HG03521 (cell line): ENCODE measurements at regions not wholly inside any gene's neighbourhood (a gene's known extent, or its start where the extent isn't known, plus 50 kb on each side); places are given as distances from the start of the nearest gene placed in this dataset.
"Not testable (repeated sequence)": the region's sequence is repeated elsewhere in the genome, so short reads cannot be mapped to it uniquely, and the experiment has no call there.

ENCODE experiments used
- ATAC-seq: cut with Tn5 transposase; IDR thresholded peaks from one replicate; pipeline ENCODE4 v1.9.1; 2021; ENCODE audit warnings: mild to moderate bottlenecking, moderate library complexity; ENCODE audit not compliant: unreplicated experiment

DNA sequence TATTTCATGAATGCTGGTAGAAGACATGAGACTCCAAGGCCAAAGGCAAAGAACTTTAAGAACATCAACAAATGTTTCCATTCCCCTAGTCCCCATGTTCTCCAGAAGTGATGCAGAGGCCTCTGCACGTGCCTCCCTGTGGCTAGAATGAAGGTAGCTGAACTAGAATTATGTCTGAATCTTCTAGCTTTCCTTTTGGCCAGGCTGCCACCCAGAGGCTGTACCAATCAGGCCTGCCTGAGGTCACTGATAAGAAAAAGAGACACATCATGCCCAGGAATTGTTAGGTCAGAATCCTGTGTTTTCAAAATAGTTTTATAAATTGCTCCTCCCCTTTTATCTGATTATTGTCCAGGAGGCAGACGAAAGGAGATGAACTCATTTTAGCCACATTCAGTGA, 188.0 kb upstream of the SLC16A7 start:
- ATAC-seq: no peak

DNA sequence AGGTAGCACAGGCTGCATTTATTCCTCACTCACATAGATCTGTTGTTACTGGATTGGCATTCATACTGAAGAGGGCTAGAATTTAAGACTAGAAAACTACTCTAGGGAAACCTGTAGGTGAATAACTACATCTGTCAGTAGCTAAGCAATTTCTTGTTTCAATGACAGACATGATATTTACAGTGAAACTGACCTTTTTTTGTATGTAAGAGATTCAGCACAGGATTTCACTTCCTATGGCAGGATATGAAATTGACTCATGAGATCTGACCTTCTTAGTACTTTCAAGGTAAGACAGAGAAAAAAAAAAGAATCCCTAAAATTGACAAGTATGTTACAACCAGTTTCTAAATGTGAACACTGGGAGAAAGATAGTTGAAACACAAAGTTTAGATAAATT, 189.8 kb upstream of the SLC16A7 start:
- no peak for ATAC-seq

DNA sequence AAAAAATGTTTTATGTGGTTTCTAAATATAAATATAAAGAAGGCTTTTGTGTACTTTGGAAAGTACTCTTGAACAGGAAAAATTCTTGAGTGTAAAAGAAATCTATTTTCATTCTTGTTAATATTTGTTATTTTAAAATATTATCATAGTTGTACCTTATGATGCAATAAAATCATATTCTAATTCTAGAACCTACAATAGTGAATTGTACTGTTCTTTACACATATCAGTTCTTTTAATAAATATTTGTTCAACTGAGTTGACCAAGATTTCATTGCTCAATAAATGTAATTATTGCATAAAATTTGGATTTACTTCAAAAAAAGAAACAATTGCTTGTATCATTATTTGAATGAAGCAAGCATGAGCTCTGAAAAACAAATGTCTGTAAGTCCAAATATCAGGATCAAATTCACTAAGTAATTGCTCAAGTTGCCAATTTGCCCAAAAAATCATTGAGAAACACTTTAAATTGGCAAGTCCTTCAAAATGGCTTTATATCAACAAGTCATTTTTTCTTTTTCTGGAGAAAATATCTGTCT, 191.6 kb upstream of the SLC16A7 start:
- no peak for ATAC-seq

DNA sequence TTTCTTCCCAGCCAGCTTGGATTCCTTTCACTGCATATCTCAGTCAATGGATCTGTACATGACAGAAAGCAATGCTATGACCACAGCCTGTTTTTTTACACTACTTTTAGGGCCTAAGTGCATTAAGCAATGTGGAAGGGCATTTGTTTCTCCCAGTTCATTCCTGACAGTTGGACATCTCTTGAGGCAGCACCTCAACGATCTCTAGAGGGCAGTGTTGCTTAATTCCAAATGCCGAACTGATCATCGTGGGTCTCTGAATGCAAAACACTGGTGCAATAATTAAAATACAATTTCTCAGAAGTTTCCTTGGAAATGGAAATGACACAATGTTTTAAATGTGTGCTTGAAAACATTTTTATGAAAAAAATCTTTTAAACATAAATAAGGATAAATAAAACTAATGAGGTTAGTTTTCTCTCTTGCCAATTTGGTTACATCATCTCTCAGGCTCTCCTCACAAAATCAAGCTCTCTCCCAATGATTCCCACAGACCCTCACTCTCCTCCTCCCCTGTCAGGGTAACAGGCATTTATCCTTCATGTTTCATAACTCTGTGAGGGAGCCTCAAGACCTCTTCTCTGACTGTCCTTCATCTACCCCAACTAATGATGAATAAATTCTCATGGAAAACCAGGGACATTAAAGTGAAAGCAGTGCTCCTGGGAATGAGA, 192.4 kb upstream of the SLC16A7 start:
- ATAC-seq: no peak

DNA sequence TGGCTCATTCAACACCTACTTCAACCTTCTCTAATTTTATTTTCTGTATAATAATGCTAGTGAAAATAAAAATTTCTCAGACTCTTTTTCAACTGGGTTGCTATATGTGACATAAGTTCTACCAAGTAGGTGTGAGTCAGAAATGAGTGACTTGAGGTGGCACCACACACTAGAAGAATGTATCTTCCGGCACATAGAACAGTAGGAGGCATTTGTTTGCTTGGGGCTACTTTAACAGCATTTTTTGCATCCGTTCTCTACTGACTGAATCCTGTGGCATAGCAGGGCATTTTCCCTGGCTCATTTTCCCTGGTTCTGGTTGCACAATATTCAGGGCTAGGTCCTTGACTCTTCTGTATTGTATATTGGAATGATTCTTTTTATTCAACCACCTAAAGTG, 194.0 kb upstream of the SLC16A7 start:
- ATAC-seq: no peak

- no peak for ATAC-seq
Measured at GRCh38 chr12:59398164-59398563, 197.7 kb upstream of the SLC16A7 start.

- ATAC-seq: no peak
Measured at GRCh38 chr12:59396919-59397318, 198.9 kb upstream of the SLC16A7 start.

- ATAC-seq: no peak
Measured at GRCh38 chr12:59396519-59396918, 199.3 kb upstream of the SLC16A7 start.

DNA sequence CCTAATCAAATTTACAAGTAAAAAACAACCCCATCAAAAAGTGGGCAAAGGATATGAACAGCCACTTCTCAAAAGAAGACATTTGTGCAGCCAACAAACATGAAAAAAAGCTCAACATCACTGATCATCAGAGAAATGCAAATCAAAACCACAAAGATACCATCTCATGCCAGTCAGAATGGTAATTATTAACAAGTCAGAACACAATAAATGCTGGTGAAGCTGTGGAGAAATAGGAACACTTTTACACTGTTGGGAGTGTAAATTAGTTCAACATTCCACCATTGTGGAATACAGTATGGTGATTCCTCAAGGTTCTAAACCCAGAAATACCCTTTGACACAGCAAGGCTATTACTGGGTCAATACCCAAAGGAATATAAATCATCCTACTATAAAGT, 200.5 kb upstream of the SLC16A7 start:
- ATAC-seq: not testable (repeated sequence)

DNA sequence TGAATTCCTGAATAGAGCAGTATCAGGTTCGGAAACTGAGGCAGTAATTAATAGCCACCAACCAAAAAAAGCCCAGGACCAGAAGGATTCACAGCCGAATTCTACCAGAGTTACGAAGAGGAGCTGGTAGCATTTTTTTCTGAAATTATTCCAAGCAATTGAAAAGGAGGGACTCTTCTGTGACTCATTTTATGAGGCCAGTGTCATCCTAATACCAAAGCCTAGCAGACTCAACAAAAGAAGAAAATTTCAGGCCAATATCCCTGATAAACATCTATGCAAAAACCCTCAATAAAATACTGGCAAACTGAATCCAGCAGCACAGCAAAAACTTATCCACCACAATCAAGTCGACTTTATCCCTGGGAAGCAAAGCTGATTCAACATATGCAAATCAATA, 202.3 kb upstream of the SLC16A7 start:
- no peak for ATAC-seq

GRCh38 chr12:59389968-59390576, 205.8 kb upstream of the SLC16A7 start:
- ATAC-seq: no peak

DNA sequence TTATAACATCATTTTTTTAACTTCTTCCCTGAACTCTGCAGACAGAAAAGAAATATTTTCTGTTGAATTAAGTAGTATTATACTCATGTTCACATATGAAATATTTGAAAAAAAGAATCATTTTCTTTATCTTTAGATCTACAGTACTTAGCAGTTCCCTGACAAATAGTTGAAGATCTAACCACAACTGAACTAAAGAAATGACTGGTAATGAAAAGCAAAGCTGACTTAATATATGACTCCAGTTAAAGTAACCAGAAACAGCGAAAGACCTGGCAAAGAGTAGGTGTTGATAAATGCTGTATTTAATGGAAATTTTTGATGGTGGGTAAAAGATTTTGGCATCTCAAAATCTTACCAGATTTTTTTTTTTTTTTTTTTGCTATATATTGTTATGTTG, 207.1 kb upstream of the SLC16A7 start:
- no peak for ATAC-seq

GRCh38 chr12:59388176-59388575, 207.7 kb upstream of the SLC16A7 start:
- no peak for ATAC-seq

DNA sequence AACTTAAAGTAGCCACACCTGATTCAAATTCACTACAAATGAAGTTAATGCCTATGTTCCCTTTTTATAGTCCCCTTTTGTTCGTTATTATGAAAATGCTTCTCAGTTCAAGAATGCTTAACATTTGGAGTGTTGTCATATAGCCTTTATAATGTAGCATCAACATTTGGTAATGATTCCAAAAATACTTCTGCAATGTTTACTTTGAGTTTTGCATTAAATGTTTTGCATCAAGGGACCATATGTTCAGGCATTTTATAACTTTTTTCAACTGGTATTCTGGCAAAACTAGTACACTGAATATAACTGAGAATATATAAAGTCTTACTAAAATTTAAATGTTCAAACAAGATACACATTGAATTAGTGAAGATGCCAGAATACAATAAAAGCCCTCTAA, 209.6 kb upstream of the SLC16A7 start:
- no peak for ATAC-seq

GRCh38 chr12:59383079-59383822, 212.6 kb upstream of the SLC16A7 start:
- no peak for ATAC-seq

- no peak for ATAC-seq
Measured at GRCh38 chr12:59382282-59383078, 213.3 kb upstream of the SLC16A7 start.

GRCh38 chr12:59381106-59381505, 214.7 kb upstream of the SLC16A7 start:
- ATAC-seq: no peak

DNA sequence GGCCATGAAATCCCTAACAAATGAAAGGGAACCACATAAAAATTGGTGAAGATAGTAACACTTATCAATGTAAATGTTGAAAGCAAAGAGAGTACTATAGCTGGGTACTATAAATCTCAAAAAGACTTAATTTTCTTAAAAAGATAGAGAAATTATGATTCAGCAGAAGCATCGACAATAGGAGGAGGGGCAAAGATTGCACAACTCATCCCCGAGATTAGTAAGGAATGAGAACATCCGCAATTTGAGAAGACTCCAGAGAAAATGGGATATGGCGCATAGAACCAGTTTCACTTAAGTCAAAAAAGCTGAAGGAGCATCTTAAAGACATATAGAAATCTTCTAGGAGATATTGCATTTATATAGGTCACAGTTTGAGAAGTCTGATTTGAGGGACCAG, 220.2 kb upstream of the SLC16A7 start:
- ATAC-seq: no peak

- ATAC-seq: no peak
Measured at GRCh38 chr12:59374783-59375182, 221.0 kb upstream of the SLC16A7 start.

DNA sequence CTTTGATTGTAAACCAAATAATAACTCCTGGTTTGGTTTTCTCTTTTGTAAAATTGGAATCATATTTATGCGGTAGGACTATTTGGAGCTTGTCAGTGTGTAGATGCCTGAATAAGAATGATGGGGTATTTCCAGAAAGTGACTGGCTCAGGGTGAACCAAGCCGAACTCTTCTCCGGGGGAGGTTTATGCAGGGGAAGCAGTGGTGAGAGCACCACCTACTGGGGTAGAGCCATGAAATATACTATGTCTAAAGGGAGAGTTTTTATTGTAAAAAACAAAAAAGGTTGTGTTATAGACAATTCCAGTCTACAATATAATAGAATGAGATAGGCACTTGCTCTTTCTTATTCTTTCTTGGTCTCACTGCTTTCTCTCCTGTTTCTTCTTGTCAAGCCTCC, 222.9 kb upstream of the SLC16A7 start:
- no peak for ATAC-seq

DNA sequence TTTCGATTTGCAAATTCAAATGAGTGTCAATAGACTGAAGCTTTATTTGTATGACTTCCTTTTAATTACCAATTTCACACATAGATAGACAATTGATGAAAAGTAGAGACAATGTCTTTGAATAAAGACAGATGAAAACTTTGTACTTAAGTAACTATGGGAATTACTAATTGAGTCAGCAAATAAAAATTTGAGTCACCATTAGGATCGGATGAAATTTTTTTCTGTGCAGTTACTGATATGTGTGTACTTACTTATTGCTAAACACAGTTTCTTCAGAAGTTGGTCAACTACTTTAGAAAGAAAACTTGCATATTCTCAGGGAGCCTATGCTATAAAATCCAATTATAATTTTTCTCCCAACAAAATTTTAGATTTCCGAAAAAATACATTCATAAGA, 224.9 kb upstream of the SLC16A7 start:
- no peak for ATAC-seq
